ENCODE measurements at regions not wholly inside any gene's neighbourhood (a gene's known extent, or its start where the extent isn't known, plus 50 kb on each side); places are given as distances from the start of the nearest gene placed in this dataset.

DNA sequence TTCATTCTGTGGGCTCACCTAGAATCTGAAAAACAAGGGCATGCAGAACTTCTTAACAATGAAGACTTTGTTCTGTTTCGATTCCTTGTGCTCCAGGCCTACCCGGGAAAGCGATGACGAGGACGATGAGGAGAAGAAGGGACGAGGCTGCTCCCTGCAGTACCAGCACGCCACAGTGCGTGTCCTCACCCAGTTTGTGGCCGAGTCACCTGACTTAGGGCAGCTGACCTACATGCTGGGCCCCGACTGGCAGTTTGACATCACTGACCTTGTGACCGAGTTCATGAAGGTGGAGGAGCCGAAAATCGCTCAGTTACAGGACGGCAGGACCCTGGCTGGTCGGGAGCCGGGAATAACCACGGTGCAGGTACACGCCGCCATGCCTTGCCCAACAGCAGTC is 585.4 kb downstream of the AACS start:
- no peak overlapping the region for H3K27ac Mint-ChIP-seq
- POLR2A ChIA-PET: no interaction called here
- peaks cover 5% of the 10 kb centered on the region for H3K9me3 Mint-ChIP-seq (ENCODE audit: insufficient read depth)
- no peaks in the 10 kb centered on the region for H4K20me1 ChIP-seq (ENCODE audit: control insufficient read depth, insufficient read depth, low read length, poor library complexity, severe bottlenecking)
- H3K36me3 ChIP-seq (replicated peaks in 1 of 2; ENCODE audit: control extremely low read depth in 1 of 2, control insufficient read depth in 1 of 2, extremely low read depth in 1 of 2, insufficient read depth in 2 of 2, low read length in 1 of 2): no peaks in the 10 kb centered on the region
- H3K9ac ChIP-seq (ENCODE audit: low read length): no peak overlapping the region
- CTCF ChIA-PET: no interaction called here
- H3K9me3 ChIP-seq (ENCODE audit: control extremely low read depth in 1 of 3, control insufficient read depth in 2 of 3, insufficient read depth in 1 of 3, low read length in 2 of 3): peaks cover 0 to 7% (median 0%) of the 10 kb centered on the region in 3 donors
- no peaks in the 10 kb centered on the region for H3K4me1 Mint-ChIP-seq
- no peaks in the 10 kb centered on the region for H3K79me2 ChIP-seq (ENCODE audit: control insufficient read depth, insufficient read depth, low read length)
- H3K27me3 Mint-ChIP-seq: no peaks in the 10 kb centered on the region
- H3K27me3 ChIP-seq (replicated peaks in 1 of 4; ENCODE audit: control extremely low read depth in 1 of 4, control insufficient read depth in 3 of 4, insufficient read depth in 4 of 4, low read length in 3 of 4): no peaks in the 10 kb centered on the region
- intact Hi-C loops (cut with micrococcal nuclease): no loop called here
- 95% methylated on average over 19 of the region's 19 CpGs for WGBS (ENCODE audit: insufficient coverage)
- ATAC-seq (ENCODE audit: low read depth): no peak
- no peak overlapping the region for H2AFZ ChIP-seq (ENCODE audit: insufficient read depth, low read depth, low read length, poor library complexity, severe bottlenecking)
- H3K4me3 Mint-ChIP-seq: no peak overlapping the region
- H3K4me2 ChIP-seq (replicated peaks; ENCODE audit: low read depth, low read length, poor library complexity, severe bottlenecking): no peak overlapping the region
- no peak overlapping the region for H3K4me3 ChIP-seq (ENCODE audit: control extremely low read depth in 1 of 5, extremely low read depth in 1 of 5, insufficient read depth in 1 of 5, low read depth in 2 of 5, low read length in 4 of 5)
- no peak for DNase-seq
- H3K27ac ChIP-seq (ENCODE audit: low read length in 2 of 2): no peak overlapping the region
- H3K4me1 ChIP-seq (ENCODE audit: control insufficient read depth in 2 of 2, insufficient read depth in 2 of 2, low read length in 2 of 2): no peaks in the 10 kb centered on the region
- TF ChIP-seq EZH2 (IDR thresholded peaks at IDR 0.05; ENCODE audit: borderline replicate concordance, insufficient read depth, low read depth, low read length, poor library complexity, severe bottlenecking): no peak
- no peak for TF ChIP-seq CTCF (IDR thresholded peaks at IDR 0.05)

- no peaks in the 10 kb centered on the region for H3K79me2 ChIP-seq (ENCODE audit: control insufficient read depth, insufficient read depth, low read length)
- peaks cover 0 to 7% (median 0%) of the 10 kb centered on the region in 3 donors for H3K9me3 ChIP-seq (ENCODE audit: control extremely low read depth in 1 of 3, control insufficient read depth in 2 of 3, insufficient read depth in 1 of 3, low read length in 2 of 3)
- no peak overlapping the region for H2AFZ ChIP-seq (ENCODE audit: insufficient read depth, low read depth, low read length, poor library complexity, severe bottlenecking)
- Mint-ChIP-seq H3K9me3 (ENCODE audit: insufficient read depth) (peaks cover 5% of the 10 kb centered on the region), H3K27me3 (no peaks in the 10 kb centered on the region), H3K27ac (no peak overlapping the region), H3K4me1 (no peaks in the 10 kb centered on the region), H3K4me3 (no peak overlapping the region)
- no peaks in the 10 kb centered on the region for H3K4me1 ChIP-seq (ENCODE audit: control insufficient read depth in 2 of 2, insufficient read depth in 2 of 2, low read length in 2 of 2)
- H3K36me3 ChIP-seq (replicated peaks in 1 of 2; ENCODE audit: control extremely low read depth in 1 of 2, control insufficient read depth in 1 of 2, extremely low read depth in 1 of 2, insufficient read depth in 2 of 2, low read length in 1 of 2): no peaks in the 10 kb centered on the region
- CTCF ChIA-PET: no interaction called here
- H3K9ac ChIP-seq (ENCODE audit: low read length): no peak overlapping the region
- no peak for TF ChIP-seq EZH2 (IDR thresholded peaks at IDR 0.05; ENCODE audit: borderline replicate concordance, insufficient read depth, low read depth, low read length, poor library complexity, severe bottlenecking)
- no peak for TF ChIP-seq CTCF (IDR thresholded peaks at IDR 0.05)
- no peak overlapping the region for H3K27ac ChIP-seq (ENCODE audit: low read length in 2 of 2)
- H3K27me3 ChIP-seq (replicated peaks in 1 of 4; ENCODE audit: control extremely low read depth in 1 of 4, control insufficient read depth in 3 of 4, insufficient read depth in 4 of 4, low read length in 3 of 4): no peaks in the 10 kb centered on the region
- no peak for ATAC-seq (ENCODE audit: low read depth)
- no peak for DNase-seq
- 79% methylated on average over 3 of the region's 4 CpGs for WGBS (ENCODE audit: insufficient coverage)
- no peak overlapping the region for H3K4me2 ChIP-seq (replicated peaks; ENCODE audit: low read depth, low read length, poor library complexity, severe bottlenecking)
- intact Hi-C loops (cut with micrococcal nuclease): no loop called here
- POLR2A ChIA-PET: no interaction called here
- H3K4me3 ChIP-seq (ENCODE audit: control extremely low read depth in 1 of 5, extremely low read depth in 1 of 5, insufficient read depth in 1 of 5, low read depth in 2 of 5, low read length in 4 of 5): no peak overlapping the region
- no peaks in the 10 kb centered on the region for H4K20me1 ChIP-seq (ENCODE audit: control insufficient read depth, insufficient read depth, low read length, poor library complexity, severe bottlenecking)
Measured at GRCh38 chr12:125651625-125652024, 586.4 kb downstream of the AACS start.

Measured in B cell (primary cell).